GM12878 (cell line): ENCODE measurements at regions not wholly inside any gene's neighbourhood (a gene's known extent, or its start where the extent isn't known, plus 50 kb on each side); places are given as distances from the start of the nearest gene placed in this dataset.

Experiments used
- ATAC-seq: fragments of 200-7000 bp; cut with Tn5 transposase; 3 replicates; pipeline ENCODE4 v1.9.1; 2020; ENCODE audit warnings: mild to moderate bottlenecking, moderate library complexity
- BruUV-seq: library from RNA; stranded (reverse); fragments of 400-500 nt; replicated peaks from 2 replicates; lab custom pipeline; 2021; lab: Mats Ljungman, UMichigan
- CTCF ChIA-PET: fragments of 300-600 bp; sonication (Branson Sonifier 250); formaldehyde crosslinking; extraction: SDS; loops from one replicate; lab custom pipeline; 2021; ENCODE audit warnings: inconsistent platforms; lab: Yijun Ruan, JAX
- POLR2A ChIA-PET: fragments of 350-600 bp; formaldehyde crosslinking; extraction: SDS; loops from one replicate; lab custom pipeline; 2021; ENCODE audit warnings: inconsistent platforms; lab: Charles Lee
- RAD21 ChIA-PET: fragments of 300-600 bp; sonication (Branson Sonifier 250); formaldehyde crosslinking; loops from one replicate; lab custom pipeline; 2023; ENCODE audit warnings: antibody characterized with exemption; ENCODE audit not compliant: unreplicated experiment; lab: Charles Lee
- SMC1A ChIA-PET: fragments of 300-600 bp; sonication (Branson Sonifier 250); formaldehyde crosslinking; loops from one replicate; lab custom pipeline; 2023; ENCODE audit not compliant: unreplicated experiment, uncharacterized antibody; lab: Charles Lee
- DNase-seq: peaks from one replicate; pipeline ENCODE4 v3.0.0-alpha.2; 2011; ENCODE audit warnings: low read depth, low spot score
- FAIRE-seq: peaks from 3 replicates; lab custom pipeline; 2011; peaks lifted over from hg19 to GRCh38; lab: Jason Lieb, UNC
- H2AFZ ChIP-seq: 2 replicates; pipeline ENCODE4 v1.6.0; 2011; ENCODE audit warnings: low read depth, low read length, control low read depth; ENCODE audit not compliant: control insufficient read depth
- H3K27ac ChIP-seq: 2 replicates; pipeline ENCODE4 v1.5.1; 2011; ENCODE audit warnings: control low read depth; ENCODE audit not compliant: control insufficient read depth, insufficient read depth
- H3K27me3 ChIP-seq, 2 experiments: replicated peaks in 1 of 2; 2 replicates each; pipeline versions ENCODE4 v1.6.0 to v1.6.1; 2011; ENCODE audit warnings: low read length in 1 of 2; ENCODE audit not compliant: control insufficient read depth in 2 of 2, insufficient read depth in 2 of 2
- H3K36me3 ChIP-seq, 2 experiments: 2 replicates each; pipeline ENCODE4 v1.5.1; 2011; ENCODE audit warnings: low read length in 1 of 2; ENCODE audit not compliant: control insufficient read depth in 2 of 2, insufficient read depth in 2 of 2
- H3K4me1 ChIP-seq: 2 replicates; pipeline ENCODE4 v1.6.1; 2011; ENCODE audit warnings: mild to moderate bottlenecking, low read length, moderate library complexity, mixed read lengths; ENCODE audit not compliant: control insufficient read depth, insufficient read depth
- H3K4me2 ChIP-seq: 2 replicates; pipeline ENCODE4 v1.6.0; 2011; ENCODE audit warnings: control low read depth; ENCODE audit not compliant: control insufficient read depth, insufficient read depth
- H3K4me3 ChIP-seq: fragments of 200-600 bp; sonication (generic); 2 replicates; pipeline ENCODE4 v1.5.1; 2016
- H3K79me2 ChIP-seq: 2 replicates; pipeline ENCODE4 v1.6.0; 2011; ENCODE audit warnings: low read length; ENCODE audit not compliant: control insufficient read depth, insufficient read depth
- H3K9ac ChIP-seq: 2 replicates; pipeline ENCODE4 v1.8.0; 2011; ENCODE audit warnings: low read length, control low read depth, mixed read lengths; ENCODE audit not compliant: control insufficient read depth, insufficient read depth
- H3K9me3 ChIP-seq: replicated peaks from 3 replicates; pipeline ENCODE4 v1.5.1; 2011; ENCODE audit warnings: mild to moderate bottlenecking, low read length; ENCODE audit not compliant: control insufficient read depth, insufficient read depth
- H4K20me1 ChIP-seq: 2 replicates; pipeline ENCODE4 v1.6.0; 2011; ENCODE audit not compliant: control insufficient read depth, insufficient read depth
- BHLHE40 ChIP-seq, 2 experiments: fragments of 450-650 bp in 1 of 2; IDR thresholded peaks; 2 replicates each; pipeline ENCODE4 v1.6.1; 2011 to 2017; ENCODE audit warnings: low read depth in 2 of 2, borderline replicate concordance in 1 of 2, improper control_type of control experiment in 1 of 2, low read length in 1 of 2, mild to moderate bottlenecking in 1 of 2
- E4F1 ChIP-seq: fragments of 450-650 bp; IDR thresholded peaks from 2 replicates; pipeline ENCODE4 v1.6.1; 2018; ENCODE audit warnings: borderline replicate concordance, mild to moderate bottlenecking; ENCODE audit not compliant: partially characterized antibody
- HDGF ChIP-seq: fragments of 450-650 bp; IDR thresholded peaks from 2 replicates; pipeline ENCODE4 v1.6.1; 2016; ENCODE audit warnings: antibody characterized with exemption
- IRF3 ChIP-seq: fragments of 450-650 bp; IDR thresholded peaks from 2 replicates; pipeline ENCODE4 v1.6.1; 2014; ENCODE audit warnings: mild to moderate bottlenecking
- MEF2A ChIP-seq: IDR thresholded peaks from 2 replicates; pipeline ENCODE4 v1.6.1; 2011; ENCODE audit warnings: low read depth, mild to moderate bottlenecking, low read length, moderate library complexity; ENCODE audit not compliant: insufficient read depth
- NFIC ChIP-seq: IDR thresholded peaks from 2 replicates; pipeline ENCODE4 v1.6.1; 2012; ENCODE audit warnings: low read depth, mild to moderate bottlenecking, inconsistent platforms, low read length, moderate library complexity
- NR2C2 ChIP-seq: IDR thresholded peaks from 2 replicates; pipeline ENCODE4 v1.6.1; 2011; ENCODE audit warnings: borderline replicate concordance, low read depth; ENCODE audit not compliant: control insufficient read depth, insufficient read length
- PKNOX1 ChIP-seq: fragments of 450-650 bp; IDR thresholded peaks from 2 replicates; pipeline ENCODE4 v1.6.1; 2016; ENCODE audit warnings: mild to moderate bottlenecking
- POLR2A ChIP-seq: IDR thresholded peaks from 2 replicates; pipeline ENCODE4 v1.6.1; 2011; ENCODE audit warnings: low read depth, mild to moderate bottlenecking, low read length
- POLR2AphosphoS2 ChIP-seq: IDR thresholded peaks from 2 replicates; pipeline ENCODE4 v1.6.1; 2011; ENCODE audit warnings: low read depth, mild to moderate bottlenecking, low read length, improper control_type of control experiment, moderate library complexity
- POLR2AphosphoS5 ChIP-seq: IDR thresholded peaks from 2 replicates; pipeline ENCODE4 v1.6.1; 2011; ENCODE audit warnings: mild to moderate bottlenecking, low read length, inconsistent platforms
- RAD51 ChIP-seq: fragments of 450-650 bp; IDR thresholded peaks from 2 replicates; pipeline ENCODE4 v1.6.1; 2016; ENCODE audit warnings: moderate library complexity, mild to moderate bottlenecking, inconsistent platforms
- SIN3A ChIP-seq: IDR thresholded peaks from 2 replicates; pipeline ENCODE4 v1.6.1; 2012; ENCODE audit warnings: low read depth, low read length, improper control_type of control experiment
- SREBF2 ChIP-seq: IDR thresholded peaks from 2 replicates; pipeline ENCODE4 v1.6.1; 2012; ENCODE audit warnings: mild to moderate bottlenecking, low read length
- SUZ12 ChIP-seq: fragments of 200-600 bp; sonication (generic); IDR thresholded peaks from one replicate; pipeline ENCODE4 v1.6.1; 2018; ENCODE audit warnings: antibody characterized with exemption, mild to moderate bottlenecking; ENCODE audit not compliant: unreplicated experiment
- ZZZ3 ChIP-seq: IDR thresholded peaks from 2 replicates; pipeline ENCODE4 v1.6.1; 2011; ENCODE audit warnings: low read depth; ENCODE audit not compliant: control insufficient read depth, insufficient read length
- WGBS: methylation state at CpG from one replicate; pipeline ENCODE4 v1.1.6; 2016; ENCODE audit warnings: low lambda C conversion rate; ENCODE audit not compliant: insufficient replicate concordance, insufficient coverage; ENCODE audit errors: missing lambda C conversion rate; 5-methylcytosine and 5-hydroxymethylcytosine counted together
- in situ Hi-C: fragments of 300-500 bp; cut with MboI; formaldehyde crosslinking; loops from 9 replicates; pipeline ENCODE4 v1.14.3; 2018; ENCODE audit warnings: mixed read lengths
- intact Hi-C: fragments of 100-400 bp; cut with micrococcal nuclease; formaldehyde crosslinking; loops from one replicate; pipeline ENCODE4 v1.14.2; 2022; ENCODE audit not compliant: unreplicated experiment

- Histone ChIP-seq H3K9ac (no peak overlapping the region), H2AFZ (no peak overlapping the region; the same call in 1 of the 2 replicates), H3K4me2 (peak overlapping the region; percentile 15; the same call in 1 of the 2 replicates), H4K20me1 (no peaks in the 10 kb centered on the region), H3K36me3 (no peaks in the 10 kb centered on the region), H3K27me3 (no peaks in the 10 kb centered on the region), H3K27ac (no peak overlapping the region; the same call in 1 of the 2 replicates), H3K79me2 (no peaks in the 10 kb centered on the region), H3K9me3 (no peaks in the 10 kb centered on the region), H3K4me3 (no peak overlapping the region), H3K4me1 (peaks cover 15% of the 10 kb centered on the region)
- TF ChIP-seq SUZ12 (no peak), SIN3A (no peak), POLR2A (no peak), SREBF2 (no peak), BHLHE40 (IDR thresholded peaks at IDR 0.05; ENCODE audit: borderline replicate concordance in 1 of 2, low read depth in 2 of 2, low read length in 1 of 2) (no peak), POLR2AphosphoS2 (no peak), ZZZ3 (no peak), NFIC (0 out of 2 replicates have a peak, but pooled peaks have one; percentile 20), PKNOX1 (peak; percentile 55), MEF2A (no peak), RAD51 (no peak), NR2C2 (no peak), HDGF (no peak), POLR2AphosphoS5 (no peak), E4F1 (no peak), IRF3 (no peak)
- ChIA-PET RAD21 (interaction anchor here (0.7 to 1.7 kb wide), 7 partner anchors 28 to 89 kb away, joined by 3 to 4 read pairs (median 3); partner anchors contain the start of genes PTGR2 and ZNF410), CTCF (interaction anchor here (1.0 to 2.9 kb wide), 11 partner anchors 10 to 289 kb away, joined by 3 to 15 read pairs (median 5); no protein-coding TSS in a partner anchor), SMC1A (interaction anchor here (0.6 to 4.8 kb wide), 14 partner anchors 10 to 65 kb away, joined by 3 to 37 read pairs (median 4); partner anchors contain the start of gene PTGR2), POLR2A (interaction anchor here (0.5 to 4.3 kb wide), 5 partner anchors 9 to 190 kb away, joined by 3 to 22 read pairs (median 11); no protein-coding TSS in a partner anchor)
- WGBS: 25% methylated on average over 4 of the region's 4 CpGs
- BruUV-seq: no TSS peak
- FAIRE-seq (no peak), ATAC-seq (peak; percentile 61), DNase-seq (no peak)
- in situ Hi-C loops (no loop called here), intact Hi-C loops (no loop called here)
Measured at GRCh38 chr14:73797543-73798265, 53.9 kb upstream of the PTGR2 start.
